ENCODE measurements at regions not wholly inside any gene's neighbourhood (a gene's known extent, or its start where the extent isn't known, plus 50 kb on each side); places are given as distances from the start of the nearest gene placed in this dataset.

- no peak for TF ChIP-seq CTCF (IDR thresholded peaks at IDR 0.05; ENCODE audit: insufficient read depth, low read length, poor library complexity, severe bottlenecking)
- TF ChIP-seq EZH2phosphoT487 (conservative IDR thresholded peaks at IDR 0.05; ENCODE audit: low read length), result no peak
These were observed 114.0 kb downstream of the CYP26B1 start for GRCh38 chr2:72033636-72034035.
